Lower leg skin (tissue), 3 donors: ENCODE measurements at regions not wholly inside any gene's neighbourhood (a gene's known extent, or its start where the extent isn't known, plus 50 kb on each side); places are given as distances from the start of the nearest gene placed in this dataset.

Experiments used
- POLR2A ChIP-seq, 2 donors: fragments of 450-650 bp; IDR thresholded peaks; one replicate each; pipeline ENCODE4 v1.6.1; 2016 to 2017; ENCODE audit warnings: antibody characterized with exemption in 2 of 2, mild to moderate bottlenecking in 1 of 2, moderate library complexity in 1 of 2
- TF ChIP-seq, protein P1 (sequence below), 3 donors: fragments of 450-650 bp; IDR thresholded peaks; one replicate each; pipeline ENCODE4 v1.5.1; 2016; ENCODE audit warnings: antibody characterized with exemption in 3 of 3, mild to moderate bottlenecking in 3 of 3, moderate library complexity in 2 of 3

DNA sequence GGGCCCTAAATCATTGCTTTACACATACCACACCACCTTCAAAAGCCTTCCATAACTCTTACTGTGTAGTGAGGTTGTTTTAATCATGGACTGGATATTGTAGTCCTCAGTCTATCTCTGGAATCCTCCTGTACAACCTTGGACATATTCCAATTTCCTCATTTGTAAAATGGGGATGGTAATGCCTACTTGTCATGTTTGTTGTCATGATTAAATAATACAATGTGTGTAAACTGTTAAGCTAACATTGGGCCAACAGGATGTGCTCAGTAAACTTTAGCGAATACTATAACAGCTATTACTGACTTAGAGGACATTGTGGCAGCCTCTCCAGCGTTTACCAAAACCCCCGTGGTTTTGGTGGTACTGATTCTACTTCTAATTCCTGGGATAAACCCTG lies 74.7 kb upstream of the PTPRM start:
- TF ChIP-seq, protein P1, sequence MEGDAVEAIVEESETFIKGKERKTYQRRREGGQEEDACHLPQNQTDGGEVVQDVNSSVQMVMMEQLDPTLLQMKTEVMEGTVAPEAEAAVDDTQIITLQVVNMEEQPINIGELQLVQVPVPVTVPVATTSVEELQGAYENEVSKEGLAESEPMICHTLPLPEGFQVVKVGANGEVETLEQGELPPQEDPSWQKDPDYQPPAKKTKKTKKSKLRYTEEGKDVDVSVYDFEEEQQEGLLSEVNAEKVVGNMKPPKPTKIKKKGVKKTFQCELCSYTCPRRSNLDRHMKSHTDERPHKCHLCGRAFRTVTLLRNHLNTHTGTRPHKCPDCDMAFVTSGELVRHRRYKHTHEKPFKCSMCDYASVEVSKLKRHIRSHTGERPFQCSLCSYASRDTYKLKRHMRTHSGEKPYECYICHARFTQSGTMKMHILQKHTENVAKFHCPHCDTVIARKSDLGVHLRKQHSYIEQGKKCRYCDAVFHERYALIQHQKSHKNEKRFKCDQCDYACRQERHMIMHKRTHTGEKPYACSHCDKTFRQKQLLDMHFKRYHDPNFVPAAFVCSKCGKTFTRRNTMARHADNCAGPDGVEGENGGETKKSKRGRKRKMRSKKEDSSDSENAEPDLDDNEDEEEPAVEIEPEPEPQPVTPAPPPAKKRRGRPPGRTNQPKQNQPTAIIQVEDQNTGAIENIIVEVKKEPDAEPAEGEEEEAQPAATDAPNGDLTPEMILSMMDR (IDR thresholded peaks at IDR 0.05), result no peak
- TF ChIP-seq POLR2A (IDR thresholded peaks at IDR 0.05), result no peak
